K562 (cell line): ENCODE measurements at regions not wholly inside any gene's neighbourhood (a gene's known extent, or its start where the extent isn't known, plus 50 kb on each side); places are given as distances from the start of the nearest gene placed in this dataset.
A peak's percentile ranks its signal among the peaks of the same experiment; 100 is the strongest.

Experiments
- CTBP1 ChIP-seq: fragments of 450-650 bp; IDR thresholded peaks from 2 replicates; pipeline ENCODE4 v1.6.1; 2016; ENCODE audit warnings: borderline replicate concordance
- EHMT2 ChIP-seq: fragments of 450-650 bp; IDR thresholded peaks from 2 replicates; pipeline ENCODE4 v1.6.1; 2018; ENCODE audit warnings: antibody characterized with exemption
- ETV6 ChIP-seq, 3 experiments: fragments of 150-350 bp in 1 of 3; sonication (generic) in 1 of 3; formaldehyde crosslinking in 1 of 3; IDR thresholded peaks; 2 replicates each; pipeline versions ENCODE4 v1.6.1 to v1.8.0; 2014 to 2022; ENCODE audit warnings: borderline replicate concordance in 2 of 3, low read depth in 2 of 3, antibody characterized with exemption in 1 of 3, low read length in 1 of 3, mild to moderate bottlenecking in 1 of 3, missing genetic modification reagents in 1 of 3
- GATAD2A ChIP-seq: fragments of 450-650 bp; IDR thresholded peaks from 2 replicates; pipeline ENCODE4 v1.6.1; 2017
- ILK ChIP-seq: fragments of 450-650 bp; IDR thresholded peaks from 2 replicates; pipeline ENCODE4 v1.6.1; 2016; ENCODE audit warnings: missing genetic modification characterization, low read depth, mild to moderate bottlenecking, missing compliant biosample characterization, moderate library complexity, borderline replicate concordance
- KAT2B ChIP-seq: IDR thresholded peaks from one replicate; pipeline ENCODE4 v1.6.1; 2012; ENCODE audit warnings: low read depth, mild to moderate bottlenecking, control low read depth, inconsistent platforms, low read length, moderate library complexity
- NRF1 ChIP-seq, 2 experiments: fragments of 450-650 bp; IDR thresholded peaks in 1 of 2; conservative IDR thresholded peaks in 1 of 2; 2 replicates each; pipeline ENCODE4 v1.6.1; 2014; ENCODE audit warnings: mild to moderate bottlenecking in 2 of 2
- SMARCE1 ChIP-seq: fragments of 450-650 bp; IDR thresholded peaks from 2 replicates; pipeline ENCODE4 v1.7.1; 2016; ENCODE audit warnings: mild to moderate bottlenecking
- ZFP1 ChIP-seq: fragments of 450-650 bp; formaldehyde crosslinking; IDR thresholded peaks from 2 replicates; pipeline ENCODE4 v1.4.0; 2020; ENCODE audit warnings: mild to moderate bottlenecking, mixed read lengths
- ZFX ChIP-seq: sonication (generic); formaldehyde crosslinking; IDR thresholded peaks from 2 replicates; pipeline ENCODE4 v1.8.0; 2022; ENCODE audit warnings: mild to moderate bottlenecking, missing genetic modification reagents, moderate library complexity
- ZNF197 ChIP-seq: fragments of 200-800 bp; sonication (Bioruptor generic); IDR thresholded peaks from 2 replicates; pipeline ENCODE4 v1.6.1; 2016; ENCODE audit warnings: low read depth, missing genetic modification characterization, missing compliant biosample characterization
- ZNF212 ChIP-seq: fragments of 450-650 bp; formaldehyde crosslinking; IDR thresholded peaks from 2 replicates; pipeline ENCODE4 v1.4.0; 2020; ENCODE audit warnings: mild to moderate bottlenecking
- ZNF3 ChIP-seq: fragments of 250-450 bp; sonication (Bioruptor Pico); IDR thresholded peaks from 2 replicates; pipeline ENCODE4 v1.5.0; 2021; ENCODE audit warnings: mild to moderate bottlenecking, moderate library complexity
- ZNF785 ChIP-seq: fragments of 250-450 bp; sonication (Bioruptor Pico); IDR thresholded peaks from 2 replicates; pipeline ENCODE4 v1.4.0; 2020; ENCODE audit warnings: mild to moderate bottlenecking
- TF ChIP-seq, protein P1 (sequence below): fragments of 250-450 bp; sonication (Bioruptor Pico); IDR thresholded peaks from 2 replicates; pipeline ENCODE4 v1.4.0; 2020; ENCODE audit warnings: mild to moderate bottlenecking, moderate library complexity
- TF ChIP-seq, protein P2 (sequence below): fragments of 250-450 bp; sonication (Bioruptor Pico); IDR thresholded peaks from 2 replicates; pipeline ENCODE4 v1.4.0; 2020; ENCODE audit warnings: mild to moderate bottlenecking
- TF ChIP-seq, protein P3 (sequence below): fragments of 450-650 bp; IDR thresholded peaks from 2 replicates; pipeline ENCODE4 v1.6.1; 2014; ENCODE audit warnings: low read depth, mild to moderate bottlenecking, moderate library complexity, borderline replicate concordance
- TF ChIP-seq, protein P4 (sequence below): IDR thresholded peaks from 2 replicates; pipeline ENCODE4 v1.6.1; 2012; ENCODE audit warnings: low read depth, low read length, improper control_type of control experiment, borderline replicate concordance
- TF ChIP-seq, protein P5 (sequence below), 2 experiments: fragments of 150-350 bp in 1 of 2; IDR thresholded peaks; 2 replicates each; pipeline ENCODE4 v1.6.1; 2012 to 2016; ENCODE audit warnings: low read depth in 2 of 2, low read length in 2 of 2, mild to moderate bottlenecking in 1 of 2, moderate library complexity in 1 of 2

DNA sequence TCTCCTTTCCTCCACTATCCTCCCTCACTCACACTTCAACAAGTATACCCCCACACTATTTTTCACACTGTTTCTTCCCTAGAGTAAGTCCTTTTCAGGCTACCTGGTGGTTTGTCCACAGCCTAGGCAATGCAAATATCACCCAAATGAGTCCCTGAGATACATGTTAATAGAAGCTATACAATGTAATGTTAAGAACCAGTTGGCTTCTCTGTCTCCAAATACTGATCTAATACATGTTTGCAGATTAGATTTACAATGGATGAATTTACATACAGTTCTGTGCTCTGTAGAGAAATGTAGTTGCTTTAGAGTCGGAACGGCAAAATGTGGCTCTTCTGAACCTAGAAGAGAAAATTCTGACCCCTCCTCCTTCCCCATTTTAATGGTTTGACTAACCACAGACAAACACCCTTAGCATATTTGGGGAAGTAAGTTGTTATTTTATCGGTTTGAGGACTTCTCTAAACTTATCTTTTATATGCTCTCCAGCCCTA, 63.6 kb upstream of the MBNL1 start (continued):
- TF ChIP-seq, protein P1, sequence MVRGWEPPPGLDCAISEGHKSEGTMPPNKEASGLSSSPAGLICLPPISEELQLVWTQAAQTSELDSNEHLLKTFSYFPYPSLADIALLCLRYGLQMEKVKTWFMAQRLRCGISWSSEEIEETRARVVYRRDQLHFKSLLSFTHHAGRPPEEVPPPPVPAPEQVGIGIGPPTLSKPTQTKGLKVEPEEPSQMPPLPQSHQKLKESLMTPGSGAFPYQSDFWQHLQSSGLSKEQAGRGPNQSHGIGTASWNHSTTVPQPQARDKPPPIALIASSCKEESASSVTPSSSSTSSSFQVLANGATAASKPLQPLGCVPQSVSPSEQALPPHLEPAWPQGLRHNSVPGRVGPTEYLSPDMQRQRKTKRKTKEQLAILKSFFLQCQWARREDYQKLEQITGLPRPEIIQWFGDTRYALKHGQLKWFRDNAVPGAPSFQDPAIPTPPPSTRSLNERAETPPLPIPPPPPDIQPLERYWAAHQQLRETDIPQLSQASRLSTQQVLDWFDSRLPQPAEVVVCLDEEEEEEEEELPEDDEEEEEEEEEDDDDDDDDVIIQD: no peak
- TF ChIP-seq, protein P2, sequence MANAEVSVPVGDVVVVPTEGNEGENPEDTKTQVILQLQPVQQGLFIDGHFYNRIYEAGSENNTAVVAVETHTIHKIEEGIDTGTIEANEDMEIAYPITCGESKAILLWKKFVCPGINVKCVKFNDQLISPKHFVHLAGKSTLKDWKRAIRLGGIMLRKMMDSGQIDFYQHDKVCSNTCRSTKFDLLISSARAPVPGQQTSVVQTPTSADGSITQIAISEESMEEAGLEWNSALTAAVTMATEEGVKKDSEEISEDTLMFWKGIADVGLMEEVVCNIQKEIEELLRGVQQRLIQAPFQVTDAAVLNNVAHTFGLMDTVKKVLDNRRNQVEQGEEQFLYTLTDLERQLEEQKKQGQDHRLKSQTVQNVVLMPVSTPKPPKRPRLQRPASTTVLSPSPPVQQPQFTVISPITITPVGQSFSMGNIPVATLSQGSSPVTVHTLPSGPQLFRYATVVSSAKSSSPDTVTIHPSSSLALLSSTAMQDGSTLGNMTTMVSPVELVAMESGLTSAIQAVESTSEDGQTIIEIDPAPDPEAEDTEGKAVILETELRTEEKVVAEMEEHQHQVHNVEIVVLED (CRISPR knock-in tag): no peak
- TF ChIP-seq, protein P3, sequence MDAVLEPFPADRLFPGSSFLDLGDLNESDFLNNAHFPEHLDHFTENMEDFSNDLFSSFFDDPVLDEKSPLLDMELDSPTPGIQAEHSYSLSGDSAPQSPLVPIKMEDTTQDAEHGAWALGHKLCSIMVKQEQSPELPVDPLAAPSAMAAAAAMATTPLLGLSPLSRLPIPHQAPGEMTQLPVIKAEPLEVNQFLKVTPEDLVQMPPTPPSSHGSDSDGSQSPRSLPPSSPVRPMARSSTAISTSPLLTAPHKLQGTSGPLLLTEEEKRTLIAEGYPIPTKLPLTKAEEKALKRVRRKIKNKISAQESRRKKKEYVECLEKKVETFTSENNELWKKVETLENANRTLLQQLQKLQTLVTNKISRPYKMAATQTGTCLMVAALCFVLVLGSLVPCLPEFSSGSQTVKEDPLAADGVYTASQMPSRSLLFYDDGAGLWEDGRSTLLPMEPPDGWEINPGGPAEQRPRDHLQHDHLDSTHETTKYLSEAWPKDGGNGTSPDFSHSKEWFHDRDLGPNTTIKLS: no peak
- TF ChIP-seq ZFP1 (CRISPR knock-in tag): no peak
- no peak for TF ChIP-seq ILK
- no peak; the same call in 1 of the 2 replicates for TF ChIP-seq SMARCE1
- TF ChIP-seq KAT2B: no peak
- TF ChIP-seq EHMT2: no peak
- TF ChIP-seq ZFX (CRISPR knock-in tag): no peak
- TF ChIP-seq, protein P4, sequence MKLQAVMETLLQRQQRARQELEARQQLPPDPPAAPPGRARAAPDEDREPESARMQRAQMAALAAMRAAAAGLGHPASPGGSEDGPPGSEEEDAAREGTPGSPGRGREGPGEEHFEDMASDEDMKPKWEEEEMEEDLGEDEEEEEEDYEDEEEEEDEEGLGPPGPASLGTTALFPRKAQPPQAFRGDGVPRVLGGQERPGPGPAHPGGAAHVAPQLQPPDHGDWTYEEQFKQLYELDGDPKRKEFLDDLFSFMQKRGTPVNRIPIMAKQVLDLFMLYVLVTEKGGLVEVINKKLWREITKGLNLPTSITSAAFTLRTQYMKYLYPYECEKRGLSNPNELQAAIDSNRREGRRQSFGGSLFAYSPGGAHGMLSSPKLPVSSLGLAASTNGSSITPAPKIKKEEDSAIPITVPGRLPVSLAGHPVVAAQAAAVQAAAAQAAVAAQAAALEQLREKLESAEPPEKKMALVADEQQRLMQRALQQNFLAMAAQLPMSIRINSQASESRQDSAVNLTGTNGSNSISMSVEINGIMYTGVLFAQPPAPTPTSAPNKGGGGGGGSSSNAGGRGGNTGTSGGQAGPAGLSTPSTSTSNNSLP: no peak
- TF ChIP-seq ZNF197 (CRISPR knock-in tag): no peak
- TF ChIP-seq CTBP1: 0 out of 2 replicates have a peak, but pooled peaks have one; percentile 10
- TF ChIP-seq, protein P5, sequence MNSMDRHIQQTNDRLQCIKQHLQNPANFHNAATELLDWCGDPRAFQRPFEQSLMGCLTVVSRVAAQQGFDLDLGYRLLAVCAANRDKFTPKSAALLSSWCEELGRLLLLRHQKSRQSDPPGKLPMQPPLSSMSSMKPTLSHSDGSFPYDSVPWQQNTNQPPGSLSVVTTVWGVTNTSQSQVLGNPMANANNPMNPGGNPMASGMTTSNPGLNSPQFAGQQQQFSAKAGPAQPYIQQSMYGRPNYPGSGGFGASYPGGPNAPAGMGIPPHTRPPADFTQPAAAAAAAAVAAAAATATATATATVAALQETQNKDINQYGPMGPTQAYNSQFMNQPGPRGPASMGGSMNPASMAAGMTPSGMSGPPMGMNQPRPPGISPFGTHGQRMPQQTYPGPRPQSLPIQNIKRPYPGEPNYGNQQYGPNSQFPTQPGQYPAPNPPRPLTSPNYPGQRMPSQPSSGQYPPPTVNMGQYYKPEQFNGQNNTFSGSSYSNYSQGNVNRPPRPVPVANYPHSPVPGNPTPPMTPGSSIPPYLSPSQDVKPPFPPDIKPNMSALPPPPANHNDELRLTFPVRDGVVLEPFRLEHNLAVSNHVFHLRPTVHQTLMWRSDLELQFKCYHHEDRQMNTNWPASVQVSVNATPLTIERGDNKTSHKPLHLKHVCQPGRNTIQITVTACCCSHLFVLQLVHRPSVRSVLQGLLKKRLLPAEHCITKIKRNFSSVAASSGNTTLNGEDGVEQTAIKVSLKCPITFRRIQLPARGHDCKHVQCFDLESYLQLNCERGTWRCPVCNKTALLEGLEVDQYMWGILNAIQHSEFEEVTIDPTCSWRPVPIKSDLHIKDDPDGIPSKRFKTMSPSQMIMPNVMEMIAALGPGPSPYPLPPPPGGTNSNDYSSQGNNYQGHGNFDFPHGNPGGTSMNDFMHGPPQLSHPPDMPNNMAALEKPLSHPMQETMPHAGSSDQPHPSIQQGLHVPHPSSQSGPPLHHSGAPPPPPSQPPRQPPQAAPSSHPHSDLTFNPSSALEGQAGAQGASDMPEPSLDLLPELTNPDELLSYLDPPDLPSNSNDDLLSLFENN (IDR thresholded peaks at IDR 0.05; ENCODE audit: low read depth in 2 of 2, low read length in 2 of 2): no peak
- no peak for TF ChIP-seq ZNF212
- no peak; a peak in 1 of 4 replicates for TF ChIP-seq ETV6 (IDR thresholded peaks at IDR 0.05; ENCODE audit: borderline replicate concordance in 1 of 2, low read depth in 2 of 2, low read length in 1 of 2)
- TF ChIP-seq ETV6 (CRISPR knock-in tag; IDR thresholded peaks at IDR 0.05; ENCODE audit: borderline replicate concordance): no peak
- no peak for TF ChIP-seq ZNF3
- no peak for TF ChIP-seq NRF1 (conservative IDR thresholded peaks at IDR 0.05 in 1 of 2, IDR thresholded peaks at IDR 0.05 in 1 of 2)
- no peak for TF ChIP-seq GATAD2A
- TF ChIP-seq ZNF785: no peak
